Karpas-422 (cell line): ENCODE measurements at regions not wholly inside any gene's neighbourhood (a gene's known extent, or its start where the extent isn't known, plus 50 kb on each side); places are given as distances from the start of the nearest gene placed in this dataset.

ENCODE experiments used
- DNase-seq: peaks from one replicate; pipeline ENCODE4 v3.0.0-alpha.2; 2015
- H2AFZ ChIP-seq: fragments of 200-600 bp; sonication (generic); 2 replicates; pipeline ENCODE4 v1.6.1; 2014; ENCODE audit warnings: antibody characterized with exemption, low read length, mixed read lengths
- H3K27ac ChIP-seq: fragments of 200-600 bp; sonication (generic); 2 replicates; pipeline ENCODE4 v1.5.1; 2014; ENCODE audit warnings: mild to moderate bottlenecking, low read length, moderate library complexity
- H3K27me3 ChIP-seq: fragments of 200-600 bp; sonication (generic); 2 replicates; pipeline ENCODE4 v1.6.1; 2014; ENCODE audit warnings: low read length, mixed read lengths
- H3K36me3 ChIP-seq: fragments of 200-600 bp; sonication (generic); 2 replicates; pipeline ENCODE4 v1.6.1; 2014; ENCODE audit warnings: low read length, mixed read lengths; ENCODE audit not compliant: insufficient read depth
- H3K4me1 ChIP-seq: fragments of 200-600 bp; sonication (generic); 2 replicates; pipeline ENCODE4 v1.6.1; 2014; ENCODE audit warnings: mild to moderate bottlenecking, low read length, mixed read lengths
- H3K4me2 ChIP-seq: fragments of 200-600 bp; sonication (generic); 2 replicates; pipeline ENCODE4 v1.6.1; 2014; ENCODE audit warnings: low read length, low read depth, mild to moderate bottlenecking; ENCODE audit not compliant: poor library complexity, severe bottlenecking
- H3K4me3 ChIP-seq: fragments of 200-600 bp; sonication (generic); 2 replicates; pipeline ENCODE4 v1.5.1; 2014; ENCODE audit warnings: mild to moderate bottlenecking, antibody characterized with exemption, low read length, mixed read lengths
- H3K79me2 ChIP-seq: fragments of 200-600 bp; sonication (generic); 2 replicates; pipeline ENCODE4 v1.6.1; 2014; ENCODE audit warnings: mild to moderate bottlenecking, low read length, mixed read lengths
- H3K9ac ChIP-seq: fragments of 200-600 bp; sonication (generic); 2 replicates; pipeline ENCODE4 v1.6.0; 2014; ENCODE audit warnings: low read length
- H3K9me2 ChIP-seq: fragments of 200-600 bp; sonication (generic), shearing (Covaris generic); replicated peaks from 2 replicates; pipeline ENCODE4 v1.6.0; 2014; ENCODE audit warnings: mild to moderate bottlenecking, low read length, moderate library complexity; ENCODE audit not compliant: insufficient read depth
- H3K9me3 ChIP-seq: fragments of 300-700, 200-600 bp; sonication (generic); 2 replicates; pipeline ENCODE4 v1.6.1; 2014; ENCODE audit warnings: low read length, mixed read lengths
- H4K20me1 ChIP-seq: fragments of 200-600 bp; sonication (generic); 2 replicates; pipeline ENCODE4 v1.6.1; 2014; ENCODE audit warnings: mild to moderate bottlenecking, antibody characterized with exemption, low read length, low read depth; ENCODE audit not compliant: insufficient read depth

DNA sequence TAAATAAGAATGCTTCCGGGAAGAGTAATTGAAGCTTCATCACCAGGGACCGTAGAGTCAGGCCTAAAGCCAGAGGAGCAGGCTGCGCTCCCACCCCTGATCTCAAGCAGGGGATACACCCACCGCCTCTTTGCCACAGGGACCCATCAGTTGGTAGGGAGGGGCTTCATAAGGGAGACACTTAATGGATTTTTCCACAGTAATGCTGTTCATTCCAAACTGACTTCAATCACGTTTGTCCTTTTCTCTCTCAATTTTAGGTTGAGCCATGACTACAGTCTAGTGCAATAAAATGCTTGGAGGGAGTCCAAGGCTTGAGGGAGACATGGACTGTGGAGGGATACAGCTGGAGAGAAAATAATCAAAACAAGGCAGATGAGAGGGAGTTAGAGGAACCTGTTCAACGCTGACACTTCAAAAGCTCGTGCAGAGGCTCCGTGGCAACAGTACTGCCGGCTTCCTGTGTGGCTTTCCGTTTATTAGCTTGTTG, 111.5 kb downstream of the SEC16B start:
- DNase-seq, result no peak
- Histone ChIP-seq H3K9me3 (no peaks in the 10 kb centered on the region), H3K4me2 (no peak overlapping the region)

DNA sequence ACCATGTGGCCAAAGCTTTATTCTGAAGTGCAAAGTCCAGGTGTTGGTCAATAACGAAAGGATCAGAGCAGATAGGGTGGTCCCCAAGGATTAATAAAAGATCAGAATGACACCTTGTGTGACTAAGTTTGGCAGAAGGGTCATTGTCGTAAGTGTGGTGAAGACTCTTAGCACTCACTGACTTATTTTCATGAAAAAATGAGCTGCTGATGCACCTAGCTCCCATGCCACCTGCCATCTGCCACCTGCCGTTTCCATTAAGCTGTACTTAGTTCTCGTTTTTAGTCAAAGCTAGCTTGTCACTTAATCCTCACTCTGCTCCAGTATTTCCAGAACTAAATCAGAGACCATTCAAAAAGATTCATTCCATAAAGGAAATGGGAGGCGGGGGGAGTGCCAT, 112.6 kb downstream of the SEC16B start:
- H3K4me1 ChIP-seq, result no peaks in the 10 kb centered on the region
- DNase-seq, result no peak
- H3K9me2 ChIP-seq, result no peaks in the 10 kb centered on the region
- no peak overlapping the region for H3K27ac ChIP-seq
- H3K9me3 ChIP-seq, result no peaks in the 10 kb centered on the region
- H2AFZ ChIP-seq, result no peak overlapping the region
- H3K9ac ChIP-seq, result no peak overlapping the region
- H3K27me3 ChIP-seq, result no peaks in the 10 kb centered on the region
- H3K4me2 ChIP-seq, result no peak overlapping the region
- no peak overlapping the region for H3K4me3 ChIP-seq
- no peaks in the 10 kb centered on the region for H3K36me3 ChIP-seq
- no peaks in the 10 kb centered on the region for H3K79me2 ChIP-seq
- no peaks in the 10 kb centered on the region for H4K20me1 ChIP-seq

More for the DNA sequence above, 111.5 kb downstream of the SEC16B start:
- Histone ChIP-seq H2AFZ (no peak overlapping the region), H3K27ac (no peak overlapping the region), H4K20me1 (no peaks in the 10 kb centered on the region), H3K36me3 (no peaks in the 10 kb centered on the region), H3K9ac (no peak overlapping the region), H3K27me3 (no peaks in the 10 kb centered on the region), H3K4me1 (no peaks in the 10 kb centered on the region), H3K4me3 (no peak overlapping the region), H3K9me2 (no peaks in the 10 kb centered on the region), H3K79me2 (no peaks in the 10 kb centered on the region)

DNA sequence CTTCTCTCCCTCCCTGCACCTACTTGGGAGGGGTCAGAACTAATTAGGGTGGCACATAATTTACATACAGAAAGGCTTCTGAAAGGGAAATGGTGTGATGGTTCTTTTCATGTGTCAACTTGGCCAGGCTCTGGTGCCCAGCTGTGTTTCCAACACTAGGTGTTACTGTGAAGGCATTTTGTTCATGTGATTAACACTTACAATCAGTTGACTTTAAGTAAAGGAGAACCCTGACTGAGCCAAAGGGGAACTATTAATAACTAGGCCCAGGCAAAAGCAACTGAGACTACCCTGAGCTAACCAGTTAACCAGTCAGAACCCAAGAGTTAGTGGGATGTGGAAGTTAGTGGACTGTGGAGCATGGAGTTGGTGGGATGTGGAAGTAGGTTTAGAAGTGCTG, 114.9 kb downstream of the SEC16B start:
- Histone ChIP-seq H3K4me1 (0 out of 2 replicates have a peak, but pooled peaks cover 3% of the 10 kb centered on the region), H3K36me3 (no peaks in the 10 kb centered on the region), H3K9me3 (no peaks in the 10 kb centered on the region), H3K27me3 (no peaks in the 10 kb centered on the region), H4K20me1 (no peaks in the 10 kb centered on the region), H2AFZ (no peak overlapping the region), H3K9ac (no peak overlapping the region), H3K9me2 (no peaks in the 10 kb centered on the region), H3K27ac (no peak overlapping the region), H3K4me2 (no peak overlapping the region), H3K4me3 (no peak overlapping the region), H3K79me2 (no peaks in the 10 kb centered on the region)
- DNase-seq, result no peak

DNA sequence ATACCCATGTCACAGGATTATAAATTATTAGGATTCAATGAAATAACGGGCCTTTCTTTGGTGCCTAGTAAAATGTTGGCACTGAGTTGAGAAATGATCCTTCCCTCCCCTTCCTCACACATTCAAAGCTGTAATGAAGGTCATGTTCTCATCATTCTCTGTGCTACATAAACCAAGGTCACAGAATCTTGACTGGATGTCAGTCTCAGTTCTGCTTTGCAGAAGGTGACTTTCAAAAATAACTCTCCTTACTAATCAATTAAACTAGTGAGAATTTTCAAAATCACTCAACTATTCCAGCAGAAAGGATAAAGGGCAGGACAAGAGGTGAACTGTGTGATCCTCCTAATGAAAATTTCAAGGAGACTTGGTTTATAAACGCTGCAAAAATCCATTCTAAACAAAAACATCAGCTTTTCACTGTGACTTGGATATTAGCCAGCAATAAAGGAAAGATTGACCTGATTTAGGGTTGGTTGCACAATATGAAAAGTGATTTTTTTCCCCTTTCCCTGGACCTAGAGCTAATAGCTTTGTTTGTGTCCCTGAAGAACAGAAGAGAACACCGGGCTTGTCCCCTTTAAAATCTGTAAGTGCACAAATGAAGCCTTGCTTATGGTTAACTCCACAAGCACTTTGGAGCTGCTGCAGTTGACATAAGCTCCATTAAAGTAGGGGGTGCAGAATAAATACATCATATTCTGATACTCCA, 120.1 kb downstream of the SEC16B start:
- H3K9ac ChIP-seq, result no peak overlapping the region
- H4K20me1 ChIP-seq, result no peaks in the 10 kb centered on the region
- no peaks in the 10 kb centered on the region for H3K9me3 ChIP-seq
- H3K4me1 ChIP-seq, result 0 out of 2 replicates have a peak, but pooled peaks cover 3% of the 10 kb centered on the region
- H3K27me3 ChIP-seq, result no peaks in the 10 kb centered on the region
- H3K4me2 ChIP-seq, result no peak overlapping the region
- no peak for DNase-seq
- no peaks in the 10 kb centered on the region for H3K79me2 ChIP-seq
- H3K4me3 ChIP-seq, result no peak overlapping the region
- no peaks in the 10 kb centered on the region for H3K36me3 ChIP-seq
- H3K27ac ChIP-seq, result no peak overlapping the region
- no peak overlapping the region for H2AFZ ChIP-seq
- no peaks in the 10 kb centered on the region for H3K9me2 ChIP-seq

DNA sequence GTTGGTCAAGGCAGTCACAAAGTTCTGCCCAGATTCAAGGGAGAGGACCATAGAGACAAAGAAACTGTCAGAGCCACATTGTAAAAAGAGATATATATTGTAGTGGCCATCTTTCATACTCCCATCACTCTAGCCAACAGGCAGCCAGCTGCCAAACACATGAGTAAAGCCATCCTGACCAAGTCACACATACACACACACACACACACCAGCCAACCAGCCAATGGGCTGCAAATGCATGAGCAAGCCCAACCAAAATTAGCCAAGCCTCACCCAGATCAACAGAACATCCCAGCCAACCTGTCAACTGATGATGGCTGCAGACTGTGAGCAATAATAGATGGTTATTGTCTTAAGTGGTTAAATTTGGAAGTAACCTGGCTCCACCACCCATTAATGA, 120.7 kb downstream of the SEC16B start:
- Histone ChIP-seq H3K4me2 (no peak overlapping the region), H3K4me3 (no peak overlapping the region), H3K4me1 (0 out of 2 replicates have a peak, but pooled peaks cover 3% of the 10 kb centered on the region), H2AFZ (no peak overlapping the region), H3K27me3 (no peaks in the 10 kb centered on the region), H3K79me2 (no peaks in the 10 kb centered on the region), H3K9ac (no peak overlapping the region), H3K9me2 (no peaks in the 10 kb centered on the region), H4K20me1 (no peaks in the 10 kb centered on the region), H3K27ac (no peak overlapping the region), H3K36me3 (no peaks in the 10 kb centered on the region), H3K9me3 (no peaks in the 10 kb centered on the region)
- DNase-seq, result no peak

DNA sequence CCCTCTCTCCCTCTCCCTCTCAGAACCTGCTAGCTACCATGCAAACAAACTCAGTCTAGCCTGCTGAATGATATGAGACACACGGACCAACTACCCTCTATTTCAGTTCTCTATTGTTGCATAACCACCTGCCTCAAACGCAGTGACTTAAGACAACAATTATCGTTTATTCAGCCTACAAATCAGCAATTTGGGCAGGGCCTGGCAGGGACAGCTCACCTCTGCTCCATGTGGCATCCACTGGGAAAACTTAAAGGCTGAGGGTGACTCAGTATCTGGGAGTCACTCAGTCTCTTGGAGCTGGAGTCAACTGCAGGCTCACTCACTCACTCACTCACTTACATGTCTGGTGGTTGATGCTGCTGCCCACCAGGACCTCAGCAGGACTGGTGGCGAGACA, 121.3 kb downstream of the SEC16B start:
- no peaks in the 10 kb centered on the region for H4K20me1 ChIP-seq
- no peaks in the 10 kb centered on the region for H3K36me3 ChIP-seq
- no peaks in the 10 kb centered on the region for H3K27me3 ChIP-seq
- no peak overlapping the region for H3K4me3 ChIP-seq
- H3K27ac ChIP-seq, result no peak overlapping the region
- no peak overlapping the region for H3K4me2 ChIP-seq
- no peak overlapping the region for H2AFZ ChIP-seq
- H3K9ac ChIP-seq, result no peak overlapping the region
- H3K4me1 ChIP-seq, result 0 out of 2 replicates have a peak, but pooled peaks cover 3% of the 10 kb centered on the region
- H3K79me2 ChIP-seq, result no peaks in the 10 kb centered on the region
- no peak for DNase-seq
- no peaks in the 10 kb centered on the region for H3K9me2 ChIP-seq
- no peaks in the 10 kb centered on the region for H3K9me3 ChIP-seq

DNA sequence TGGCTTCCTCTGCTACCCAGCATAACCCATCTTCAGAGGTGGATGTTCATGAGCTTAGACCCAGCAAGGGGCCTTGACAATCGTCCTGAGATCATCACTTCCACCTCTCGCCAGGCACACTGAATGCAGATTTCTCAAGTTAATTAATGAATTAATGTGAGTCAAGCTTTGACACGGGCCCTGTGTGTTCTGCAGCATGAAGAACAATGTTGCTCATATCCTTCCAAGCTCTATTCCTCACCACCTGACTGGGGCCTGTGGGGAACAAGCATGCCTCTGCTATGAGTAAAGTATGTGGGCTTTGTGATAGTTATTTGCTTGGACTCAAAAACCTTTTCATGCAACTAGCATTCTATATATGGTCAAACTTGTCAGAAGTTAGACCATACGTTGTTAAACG, 122.0 kb downstream of the SEC16B start:
- Histone ChIP-seq H3K36me3 (no peaks in the 10 kb centered on the region), H3K9ac (no peak overlapping the region), H3K4me2 (no peak overlapping the region), H3K9me2 (no peaks in the 10 kb centered on the region), H3K4me3 (no peak overlapping the region), H3K9me3 (no peaks in the 10 kb centered on the region), H3K79me2 (no peaks in the 10 kb centered on the region), H3K27ac (no peak overlapping the region), H3K27me3 (no peaks in the 10 kb centered on the region), H4K20me1 (no peaks in the 10 kb centered on the region), H2AFZ (no peak overlapping the region), H3K4me1 (0 out of 2 replicates have a peak, but pooled peaks cover 3% of the 10 kb centered on the region)
- no peak for DNase-seq

DNA sequence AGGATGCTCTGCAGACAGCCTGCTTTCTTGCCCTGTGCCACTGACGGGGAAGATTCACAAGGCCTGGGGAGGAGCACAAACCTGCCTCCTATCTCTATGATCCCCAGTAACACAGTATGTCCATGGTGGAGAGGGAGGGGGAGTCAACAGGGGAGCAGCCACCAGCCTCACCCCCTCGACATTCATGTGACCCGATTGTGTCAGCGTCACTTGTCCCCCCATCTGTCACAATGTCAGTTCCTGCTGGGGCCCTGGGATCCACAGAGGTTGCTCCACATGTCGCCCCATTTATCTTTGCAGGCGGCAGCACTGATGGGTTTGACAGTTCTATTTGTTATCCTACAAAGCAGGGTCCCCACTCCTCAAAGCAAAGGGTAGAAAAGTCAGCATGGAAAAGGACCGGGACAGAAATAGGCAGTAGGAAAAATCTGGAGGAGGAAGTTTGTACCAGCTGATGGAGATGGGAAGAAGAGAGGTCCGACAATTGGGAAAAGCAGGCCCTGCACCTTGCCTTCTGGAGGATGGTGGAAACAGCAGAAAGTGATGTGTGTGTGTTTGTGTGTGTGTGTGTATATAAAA, 130.9 kb downstream of the SEC16B start:
- Histone ChIP-seq H3K9me3 (no peaks in the 10 kb centered on the region), H3K9me2 (no peaks in the 10 kb centered on the region), H3K4me3 (no peak overlapping the region), H3K36me3 (no peaks in the 10 kb centered on the region), H2AFZ (no peak overlapping the region), H3K79me2 (no peaks in the 10 kb centered on the region), H3K27me3 (no peaks in the 10 kb centered on the region; the same call in 1 of the 2 replicates), H3K4me1 (no peaks in the 10 kb centered on the region), H4K20me1 (no peaks in the 10 kb centered on the region), H3K27ac (no peak overlapping the region), H3K4me2 (no peak overlapping the region), H3K9ac (no peak overlapping the region)
- DNase-seq, result no peak
